ENCODE measurements at regions not wholly inside any gene's neighbourhood (a gene's known extent, or its start where the extent isn't known, plus 50 kb on each side); places are given as distances from the start of the nearest gene placed in this dataset.

DNA sequence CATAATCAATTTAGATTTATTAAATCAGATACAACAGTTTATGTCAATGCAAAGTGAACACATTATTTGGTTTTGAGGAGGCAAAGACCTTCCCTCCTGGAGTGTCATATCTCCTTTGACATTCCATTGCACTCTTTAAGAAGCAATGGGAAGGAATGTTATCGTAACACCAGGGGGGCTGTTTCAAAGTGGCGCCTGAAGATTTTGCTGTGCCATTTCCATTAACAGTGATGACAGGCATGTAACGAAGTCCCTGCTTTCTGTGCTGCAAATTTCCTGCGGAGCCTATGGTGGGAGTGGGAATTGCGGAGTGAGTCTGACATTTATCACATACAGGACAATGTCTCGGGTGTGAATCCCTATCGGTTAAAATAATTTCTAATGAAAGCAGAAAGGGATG lies 499.6 kb upstream of the RAB6C start:
- no peak for DNase-seq
- Histone ChIP-seq H3K9me3 (replicated peaks; ENCODE audit: insufficient read depth, low read length) (no peaks in the 10 kb centered on the region), H3K4me1 (ENCODE audit: low read length) (no peaks in the 10 kb centered on the region), H3K9ac (ENCODE audit: low read length) (no peak overlapping the region), H4K20me1 (ENCODE audit: insufficient read depth, low read length) (no peaks in the 10 kb centered on the region), H3K4me2 (ENCODE audit: low read depth, low read length) (no peak overlapping the region), H3K36me3 (replicated peaks; ENCODE audit: insufficient read depth, low read length) (no peaks in the 10 kb centered on the region), H3K9me2 (replicated peaks; ENCODE audit: insufficient read depth, low read length) (no peaks in the 10 kb centered on the region), H2AFZ (ENCODE audit: low read length) (no peak overlapping the region), H3K27ac (ENCODE audit: low read length) (no peak overlapping the region), H3K4me3 (ENCODE audit: low read length) (no peak overlapping the region), H3K27me3 (replicated peaks; ENCODE audit: insufficient read depth, low read length) (no peaks in the 10 kb centered on the region), H3F3A (ENCODE audit: insufficient read depth, low read length) (no peaks in the 10 kb centered on the region), H3K79me2 (ENCODE audit: low read length) (no peaks in the 10 kb centered on the region)
- TF ChIP-seq EZH2phosphoT487 (IDR thresholded peaks at IDR 0.05; ENCODE audit: low read length) (no peak), EZH2 (optimal IDR thresholded peaks at IDR 0.05; ENCODE audit: low read depth, low read length) (no peak)
- TF ChIP-seq, protein P1, sequence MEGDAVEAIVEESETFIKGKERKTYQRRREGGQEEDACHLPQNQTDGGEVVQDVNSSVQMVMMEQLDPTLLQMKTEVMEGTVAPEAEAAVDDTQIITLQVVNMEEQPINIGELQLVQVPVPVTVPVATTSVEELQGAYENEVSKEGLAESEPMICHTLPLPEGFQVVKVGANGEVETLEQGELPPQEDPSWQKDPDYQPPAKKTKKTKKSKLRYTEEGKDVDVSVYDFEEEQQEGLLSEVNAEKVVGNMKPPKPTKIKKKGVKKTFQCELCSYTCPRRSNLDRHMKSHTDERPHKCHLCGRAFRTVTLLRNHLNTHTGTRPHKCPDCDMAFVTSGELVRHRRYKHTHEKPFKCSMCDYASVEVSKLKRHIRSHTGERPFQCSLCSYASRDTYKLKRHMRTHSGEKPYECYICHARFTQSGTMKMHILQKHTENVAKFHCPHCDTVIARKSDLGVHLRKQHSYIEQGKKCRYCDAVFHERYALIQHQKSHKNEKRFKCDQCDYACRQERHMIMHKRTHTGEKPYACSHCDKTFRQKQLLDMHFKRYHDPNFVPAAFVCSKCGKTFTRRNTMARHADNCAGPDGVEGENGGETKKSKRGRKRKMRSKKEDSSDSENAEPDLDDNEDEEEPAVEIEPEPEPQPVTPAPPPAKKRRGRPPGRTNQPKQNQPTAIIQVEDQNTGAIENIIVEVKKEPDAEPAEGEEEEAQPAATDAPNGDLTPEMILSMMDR (IDR thresholded peaks at IDR 0.05; ENCODE audit: low read length) = no peak

DNA sequence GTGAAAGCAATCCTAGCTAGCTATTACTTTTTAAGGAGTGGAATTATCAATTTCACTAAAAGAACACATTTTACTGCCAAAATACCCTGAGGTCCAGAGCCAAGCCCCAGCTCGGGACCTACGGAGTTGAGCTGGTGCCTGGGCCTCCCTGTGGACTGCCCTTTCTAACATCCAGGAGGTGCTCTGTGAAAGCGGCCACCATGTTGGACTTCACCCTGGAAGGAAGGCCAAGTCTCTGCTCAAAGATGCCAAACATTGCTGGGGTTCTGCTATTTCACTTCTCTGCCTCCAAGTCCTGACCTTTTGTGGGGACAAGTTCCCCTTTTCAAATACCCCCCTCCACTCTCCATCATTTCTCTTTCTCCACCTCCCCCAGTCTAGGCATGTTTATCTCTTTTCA lies 498.7 kb upstream of the RAB6C start:
- H3K9me2 ChIP-seq (replicated peaks; ENCODE audit: insufficient read depth, low read length) = no peaks in the 10 kb centered on the region
- H3K9me3 ChIP-seq (replicated peaks; ENCODE audit: insufficient read depth, low read length) = no peaks in the 10 kb centered on the region
- H3K79me2 ChIP-seq (ENCODE audit: low read length) = no peaks in the 10 kb centered on the region
- no peak overlapping the region for H3K27ac ChIP-seq (ENCODE audit: low read length)
- H3K4me3 ChIP-seq (ENCODE audit: low read length) = no peak overlapping the region
- TF ChIP-seq, protein P1 (IDR thresholded peaks at IDR 0.05; ENCODE audit: low read length) = no peak
- TF ChIP-seq EZH2 (optimal IDR thresholded peaks at IDR 0.05; ENCODE audit: low read depth, low read length) = no peak
- no peak for TF ChIP-seq EZH2phosphoT487 (IDR thresholded peaks at IDR 0.05; ENCODE audit: low read length)
- no peaks in the 10 kb centered on the region for H3K4me1 ChIP-seq (ENCODE audit: low read length)
- no peak overlapping the region for H2AFZ ChIP-seq (ENCODE audit: low read length)
- H3K9ac ChIP-seq (ENCODE audit: low read length) = no peak overlapping the region
- no peak for DNase-seq
- H3K27me3 ChIP-seq (replicated peaks; ENCODE audit: insufficient read depth, low read length) = no peaks in the 10 kb centered on the region
- H4K20me1 ChIP-seq (ENCODE audit: insufficient read depth, low read length) = no peaks in the 10 kb centered on the region
- no peaks in the 10 kb centered on the region for H3F3A ChIP-seq (ENCODE audit: insufficient read depth, low read length)
- H3K36me3 ChIP-seq (replicated peaks; ENCODE audit: insufficient read depth, low read length) = no peaks in the 10 kb centered on the region
- no peak overlapping the region for H3K4me2 ChIP-seq (ENCODE audit: low read depth, low read length)

DNA sequence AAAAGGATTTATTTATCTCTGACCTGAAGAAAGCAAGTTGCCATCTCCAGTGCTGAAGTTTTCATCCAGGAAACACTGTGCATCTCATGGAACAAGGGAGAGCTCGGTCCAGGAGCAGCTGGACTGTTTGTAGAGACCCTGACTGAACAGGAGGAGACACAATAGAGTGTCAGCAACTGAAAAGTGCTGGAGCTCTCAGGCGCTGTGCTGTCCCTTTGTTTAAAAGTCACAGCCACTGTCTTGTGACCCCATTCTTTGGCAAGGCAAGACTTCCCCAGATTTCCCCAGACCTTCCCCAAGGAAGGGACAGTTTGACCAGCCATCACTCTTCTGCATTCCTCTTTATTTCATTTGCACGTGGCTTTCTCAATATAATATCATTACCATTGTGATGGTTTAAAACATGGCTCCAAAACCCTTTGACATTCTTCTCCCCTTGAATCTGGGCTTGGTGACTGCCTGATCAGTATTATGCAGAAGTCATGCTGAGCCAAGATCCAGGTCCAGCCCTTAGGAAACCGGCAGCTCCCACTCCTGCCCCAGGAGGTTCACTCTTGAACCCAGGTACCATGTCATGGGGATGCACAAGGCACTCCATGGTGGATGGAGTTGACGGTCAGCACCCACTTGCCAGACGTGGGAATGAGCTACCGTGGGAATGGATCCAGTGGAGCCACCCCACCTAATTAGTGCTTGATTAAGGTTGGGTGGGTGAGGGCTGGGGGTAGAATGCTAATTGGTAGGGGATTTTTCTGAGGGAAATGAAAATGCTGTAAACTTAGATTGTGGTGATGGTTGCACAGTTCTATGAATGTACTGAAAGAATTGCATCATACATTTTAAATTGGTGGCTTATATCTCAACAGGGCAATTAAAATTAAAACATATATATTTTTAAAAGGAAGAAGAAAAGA lies 497.9 kb upstream of the RAB6C start:
- Histone ChIP-seq H3K9ac (ENCODE audit: low read length) (no peak overlapping the region), H3K4me2 (ENCODE audit: low read depth, low read length) (no peak overlapping the region), H3K27ac (ENCODE audit: low read length) (no peak overlapping the region), H3K9me3 (replicated peaks; ENCODE audit: insufficient read depth, low read length) (no peaks in the 10 kb centered on the region), H3K27me3 (replicated peaks; ENCODE audit: insufficient read depth, low read length) (no peaks in the 10 kb centered on the region), H4K20me1 (ENCODE audit: insufficient read depth, low read length) (no peaks in the 10 kb centered on the region), H3K9me2 (replicated peaks; ENCODE audit: insufficient read depth, low read length) (no peaks in the 10 kb centered on the region), H3K4me1 (ENCODE audit: low read length) (no peaks in the 10 kb centered on the region), H3K4me3 (ENCODE audit: low read length) (no peak overlapping the region), H3K79me2 (ENCODE audit: low read length) (no peaks in the 10 kb centered on the region), H2AFZ (ENCODE audit: low read length) (no peak overlapping the region), H3F3A (ENCODE audit: insufficient read depth, low read length) (no peaks in the 10 kb centered on the region), H3K36me3 (replicated peaks; ENCODE audit: insufficient read depth, low read length) (no peaks in the 10 kb centered on the region)
- DNase-seq = no peak
- TF ChIP-seq EZH2 (optimal IDR thresholded peaks at IDR 0.05; ENCODE audit: low read depth, low read length) (no peak), EZH2phosphoT487 (IDR thresholded peaks at IDR 0.05; ENCODE audit: low read length) (no peak)
- TF ChIP-seq, protein P1 (IDR thresholded peaks at IDR 0.05; ENCODE audit: low read length) = no peak
